HK-2 (cell line): ENCODE measurements at regions not wholly inside any gene's neighbourhood (a gene's known extent, or its start where the extent isn't known, plus 50 kb on each side); places are given as distances from the start of the nearest gene placed in this dataset.
A peak's percentile ranks its signal among the peaks of the same experiment; 100 is the strongest.
"Not testable (repeated sequence)": the region's sequence is repeated elsewhere in the genome, so short reads cannot be mapped to it uniquely, and the experiment has no call there.

Experiments
- DNase-seq: peaks from one replicate; pipeline ENCODE4 v3.0.0-alpha.2; 2018; ENCODE audit not compliant: unreplicated experiment

DNA sequence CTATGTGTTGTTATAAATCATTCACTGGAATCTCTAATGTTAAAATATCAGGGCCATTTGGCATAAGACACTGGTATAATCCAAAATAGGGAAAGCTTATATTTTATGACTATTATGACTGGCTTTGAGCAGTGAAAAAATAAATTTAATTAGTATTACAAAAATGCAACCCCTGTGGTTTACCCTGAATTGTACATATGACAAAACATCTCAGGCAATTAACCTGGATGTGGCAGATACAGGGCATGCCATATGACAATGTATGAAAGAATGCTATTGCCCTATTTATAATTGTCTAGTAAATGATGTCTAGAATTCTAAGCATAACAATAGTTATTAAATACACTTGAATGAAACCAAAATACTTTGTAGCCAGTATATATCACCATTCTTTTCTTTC, 532.5 kb upstream of the ADGRL4 start:
- no peak for DNase-seq

- DNase-seq: no peak
Measured at GRCh38 chr1:79532555-79532954, 526.0 kb upstream of the ADGRL4 start.

- no peak for DNase-seq
Measured at GRCh38 chr1:79531790-79532189, 525.3 kb upstream of the ADGRL4 start.

GRCh38 chr1:79530476-79530875, 523.9 kb upstream of the ADGRL4 start:
- DNase-seq: no peak

DNA sequence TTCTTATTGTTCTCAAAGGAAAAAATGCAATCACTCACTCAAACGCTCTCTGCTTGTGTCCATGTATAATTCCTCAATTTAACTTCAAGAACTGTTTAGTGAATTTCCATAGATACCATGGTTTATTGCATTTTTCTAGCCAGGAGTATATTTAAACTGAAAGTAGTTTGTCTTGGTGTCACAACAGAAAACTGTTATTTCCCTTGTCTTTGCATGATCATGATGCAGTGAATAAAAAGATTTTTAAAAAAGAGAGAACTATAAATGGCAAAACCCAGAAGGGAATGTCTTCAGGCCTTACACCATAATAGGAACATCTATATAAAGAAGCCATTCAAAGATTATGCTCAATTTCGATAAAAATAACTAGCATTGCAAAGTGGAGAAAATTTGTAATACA, 523.5 kb upstream of the ADGRL4 start:
- no peak for DNase-seq

GRCh38 chr1:79524126-79524525, 517.6 kb upstream of the ADGRL4 start:
- DNase-seq: no peak

DNA sequence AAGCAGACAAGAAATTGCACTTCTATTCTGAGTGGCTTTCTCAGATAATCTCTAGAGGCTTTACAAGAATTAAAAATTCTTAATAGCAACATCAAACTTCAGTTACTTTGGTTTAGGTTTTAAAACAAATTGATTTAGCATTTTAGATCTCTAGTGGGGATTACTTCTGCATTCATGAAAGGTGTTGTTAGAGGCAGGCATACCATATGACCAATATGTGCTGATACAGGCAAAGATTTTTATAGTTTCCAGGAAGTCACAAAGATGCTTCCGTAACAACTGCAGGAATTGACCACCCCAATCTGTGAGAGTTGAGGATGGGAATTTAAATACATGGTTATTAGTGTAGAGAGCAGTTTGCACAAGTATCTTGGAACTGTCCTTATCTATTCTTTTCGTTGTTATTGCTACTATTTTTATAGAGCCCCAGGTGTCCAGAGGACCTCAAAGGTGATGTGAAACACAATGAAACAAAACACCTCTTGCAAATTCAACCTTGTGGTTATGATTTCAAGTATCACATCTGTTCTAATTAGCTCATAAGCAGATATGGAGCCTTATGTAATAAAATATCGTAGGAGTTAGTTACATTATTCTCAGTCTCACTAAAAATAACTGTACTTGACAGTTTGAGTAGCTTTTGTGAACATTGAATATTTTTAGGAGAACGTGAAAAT, 512.7 kb upstream of the ADGRL4 start:
- DNase-seq: no peak

DNA sequence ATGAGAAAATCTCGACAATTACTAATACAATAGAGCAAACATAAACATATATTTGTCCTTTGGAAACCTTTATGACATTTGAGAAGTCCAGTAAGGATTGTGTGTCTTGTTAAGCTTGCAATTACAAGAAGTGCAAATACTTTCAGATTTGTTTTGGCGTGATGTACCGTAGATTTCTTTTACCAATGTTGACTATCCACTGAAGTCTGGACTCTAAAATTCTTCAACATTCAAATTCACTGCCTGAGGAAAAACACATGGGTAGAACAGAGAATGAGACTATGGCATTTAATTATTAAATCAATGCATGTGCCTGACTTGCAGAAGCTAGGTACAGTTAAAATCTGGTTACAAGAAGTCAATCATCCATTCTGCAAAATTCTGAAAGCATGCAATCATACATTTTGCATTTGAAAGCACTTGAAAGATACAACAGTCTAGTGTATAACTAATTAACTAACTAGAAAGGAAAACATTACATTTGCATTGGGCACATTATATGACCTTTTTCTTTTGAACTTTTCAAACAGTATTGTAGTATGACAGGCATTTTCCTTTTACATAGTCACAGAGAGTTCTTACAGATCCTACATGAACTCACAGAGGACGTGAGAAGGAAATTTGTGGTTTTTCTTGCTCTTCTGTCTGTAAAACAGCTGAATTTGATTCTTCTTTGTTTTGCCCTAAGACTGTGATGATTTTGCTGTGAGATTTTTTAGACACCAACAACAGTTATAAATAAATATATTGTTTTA, 511.1 kb upstream of the ADGRL4 start:
- no peak for DNase-seq

GRCh38 chr1:79507770-79508169, 501.2 kb upstream of the ADGRL4 start:
- DNase-seq: no peak

DNA sequence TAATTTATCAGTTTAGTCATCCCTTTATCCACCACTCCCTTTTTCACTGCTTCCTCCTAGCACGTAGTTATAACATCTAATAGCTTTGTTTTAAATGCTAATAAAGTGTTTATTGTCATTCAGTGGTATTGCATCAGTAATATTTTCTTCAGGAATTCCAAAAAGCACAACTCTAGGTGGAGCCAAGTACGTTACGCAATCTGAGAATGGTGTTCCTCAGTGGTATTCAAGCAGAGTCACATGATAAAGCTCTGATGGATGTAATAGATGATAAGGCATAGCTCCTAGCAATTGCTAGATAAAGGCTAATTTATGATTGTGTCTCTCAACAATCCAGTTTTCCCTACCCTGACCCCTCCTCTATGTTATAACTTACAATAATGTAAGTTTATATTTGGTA, 494.6 kb upstream of the ADGRL4 start:
- no peak for DNase-seq

DNA sequence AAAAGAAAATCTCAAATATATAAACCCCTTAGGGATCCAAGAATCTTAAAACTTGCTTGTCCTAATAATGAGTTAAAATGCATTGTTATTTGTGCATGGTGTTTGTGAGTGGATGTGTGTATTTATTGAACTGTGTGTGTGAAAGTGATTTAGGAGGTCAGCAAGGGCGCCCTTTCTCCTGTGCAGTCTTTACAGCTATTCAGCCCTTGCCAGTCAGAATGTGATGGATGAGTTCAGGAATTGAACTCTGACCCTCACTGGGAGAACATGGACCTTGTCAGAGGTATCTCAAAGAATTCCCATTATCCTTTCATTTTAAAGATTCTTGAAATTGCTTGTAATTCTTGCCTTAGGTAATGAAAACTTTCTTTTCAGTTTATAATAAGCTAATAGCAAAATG, 493.0 kb upstream of the ADGRL4 start:
- DNase-seq: no peak

DNA sequence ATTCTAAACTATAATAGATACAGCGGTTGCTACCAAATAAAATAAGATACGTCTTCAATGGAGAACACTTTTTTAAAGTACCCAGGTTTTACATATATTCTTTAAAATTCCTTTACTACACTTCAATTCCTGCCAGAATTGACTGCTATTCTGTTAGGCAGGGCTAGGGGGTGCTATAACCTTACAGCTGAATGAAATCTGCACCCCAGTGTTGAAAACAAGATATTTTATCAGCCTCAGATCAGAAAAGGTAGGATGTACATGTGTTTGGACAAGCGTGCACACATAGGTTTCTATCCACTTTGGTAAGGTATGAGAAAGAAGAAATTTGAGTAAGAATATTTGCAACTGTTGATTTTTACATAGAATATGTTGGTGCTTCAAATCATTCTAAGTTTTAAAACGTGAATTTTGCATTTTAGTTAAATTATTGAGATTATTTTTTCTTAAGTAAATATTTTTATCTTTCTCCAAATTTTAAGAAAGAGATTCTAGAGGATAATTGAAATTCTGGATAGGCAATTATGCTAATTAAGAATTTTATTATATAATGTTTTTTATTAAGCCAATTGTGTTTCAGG, 490.8 kb upstream of the ADGRL4 start:
- peak; percentile 12 for DNase-seq

DNA sequence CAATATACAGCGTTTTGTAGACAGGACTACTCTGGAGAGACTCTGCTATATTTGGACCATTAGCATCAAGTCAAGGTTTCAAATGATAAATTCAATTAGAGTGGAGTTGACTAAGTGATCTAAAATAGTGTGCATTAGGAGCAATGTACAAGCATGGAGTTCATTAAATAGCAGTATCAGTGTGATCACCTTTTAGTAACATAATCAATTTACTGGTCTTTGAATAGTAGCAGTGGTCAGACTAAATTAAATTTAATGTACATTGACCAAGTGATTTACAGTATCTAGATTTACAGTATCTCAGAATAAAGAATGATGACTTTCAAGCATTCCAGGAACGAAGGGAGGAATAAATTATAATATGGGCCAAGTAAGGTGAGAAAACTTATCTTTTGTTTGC, 489.6 kb upstream of the ADGRL4 start:
- no peak for DNase-seq

GRCh38 chr1:79493702-79494101, 487.2 kb upstream of the ADGRL4 start:
- DNase-seq: not testable (repeated sequence)

DNA sequence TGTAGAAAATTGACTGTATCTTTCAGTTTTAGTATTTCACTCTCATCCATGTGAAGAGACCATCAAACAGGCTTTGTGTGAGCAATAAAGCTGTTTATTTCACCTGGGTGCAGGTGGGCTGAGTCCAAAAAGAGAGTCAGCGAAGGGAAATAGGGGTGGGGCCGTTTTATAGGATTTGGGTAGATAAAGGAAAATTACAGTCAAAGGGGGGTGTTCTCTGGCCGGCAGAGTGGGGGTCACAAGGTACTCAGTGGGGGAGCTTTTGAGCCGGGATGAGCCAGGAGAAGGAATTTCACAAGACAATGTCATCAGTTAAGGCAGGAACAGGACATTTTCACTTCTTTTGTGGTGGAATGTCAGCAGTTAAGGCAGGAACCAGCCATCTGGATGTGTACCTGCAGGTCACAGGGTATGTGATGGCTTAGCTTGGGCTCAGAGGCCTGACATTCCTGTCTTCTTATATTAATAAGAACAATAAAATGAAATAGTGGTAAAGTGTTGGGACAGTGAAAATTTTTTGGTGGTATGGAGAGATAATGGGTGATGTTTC, 482.1 kb upstream of the ADGRL4 start:
- DNase-seq: not testable (repeated sequence)

GRCh38 chr1:79478728-79479373, 472.3 kb upstream of the ADGRL4 start:
- no peak for DNase-seq

DNA sequence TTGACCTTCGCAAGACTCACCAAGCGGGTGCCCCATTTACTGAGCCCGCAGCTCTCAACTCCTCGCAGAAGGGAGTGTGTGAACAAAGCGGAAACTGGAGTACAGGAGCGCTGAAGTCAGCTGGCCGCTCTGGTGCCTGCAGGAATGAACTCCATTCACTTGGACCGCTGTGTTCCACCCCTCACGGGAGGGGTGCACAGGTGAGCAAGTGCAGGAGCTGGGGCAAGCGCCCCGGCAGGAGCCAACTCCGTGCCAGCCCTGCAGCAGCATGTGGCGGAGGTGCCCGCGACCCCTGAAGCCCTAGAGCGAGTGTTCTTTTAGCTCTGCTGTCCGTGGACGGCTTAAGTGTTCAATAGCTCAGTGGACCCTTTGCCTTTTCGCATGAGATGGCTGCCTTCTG, 471.6 kb upstream of the ADGRL4 start:
- DNase-seq: no peak

DNA sequence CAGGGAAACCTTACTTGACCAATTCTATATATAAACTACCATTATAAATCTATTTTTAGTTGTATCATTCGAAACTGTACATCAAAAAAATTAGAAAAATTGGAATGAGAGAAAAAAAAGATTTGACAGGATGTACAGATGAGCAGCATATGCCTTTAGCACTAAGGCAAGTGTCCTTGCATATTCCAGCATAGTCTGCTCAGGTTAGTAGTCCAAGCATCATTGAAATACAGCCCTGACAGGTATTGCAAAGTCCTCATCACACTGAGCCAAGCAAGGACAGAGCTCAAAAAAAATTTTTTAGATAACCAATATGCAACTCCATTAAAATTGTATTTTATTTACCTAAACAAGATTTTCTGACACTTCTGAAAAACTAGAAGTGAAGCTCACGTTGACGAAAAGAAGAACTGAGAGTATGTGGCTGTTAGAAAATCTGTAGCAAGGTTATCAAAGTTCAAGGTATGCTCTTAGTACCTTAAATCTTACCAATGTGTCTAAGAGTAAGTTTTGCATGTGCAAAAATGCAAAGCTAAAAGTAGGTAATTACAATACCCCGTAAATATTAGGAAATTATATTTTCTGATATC, 465.6 kb upstream of the ADGRL4 start:
- DNase-seq: no peak

DNA sequence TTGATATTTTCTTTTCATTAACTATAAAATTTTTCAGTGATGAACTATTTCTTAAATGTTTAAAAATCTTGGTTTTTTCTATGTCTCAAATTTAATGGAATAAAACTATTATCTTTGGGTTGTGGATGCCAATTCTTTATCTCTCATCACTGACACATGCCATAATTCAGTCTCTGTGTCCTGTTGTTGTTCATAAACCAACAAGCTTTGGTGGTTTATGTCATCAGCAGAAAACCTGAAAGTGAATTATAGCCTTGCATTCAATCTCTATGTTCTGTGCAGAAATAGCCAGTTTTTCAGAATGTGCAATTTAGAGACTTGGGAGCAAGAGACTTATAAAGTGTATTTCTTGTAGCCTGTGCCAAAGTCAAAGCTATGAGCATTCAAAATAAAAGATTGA, 462.6 kb upstream of the ADGRL4 start:
- DNase-seq: no peak

GRCh38 chr1:79460773-79461436, 454.4 kb upstream of the ADGRL4 start:
- no peak for DNase-seq

DNA sequence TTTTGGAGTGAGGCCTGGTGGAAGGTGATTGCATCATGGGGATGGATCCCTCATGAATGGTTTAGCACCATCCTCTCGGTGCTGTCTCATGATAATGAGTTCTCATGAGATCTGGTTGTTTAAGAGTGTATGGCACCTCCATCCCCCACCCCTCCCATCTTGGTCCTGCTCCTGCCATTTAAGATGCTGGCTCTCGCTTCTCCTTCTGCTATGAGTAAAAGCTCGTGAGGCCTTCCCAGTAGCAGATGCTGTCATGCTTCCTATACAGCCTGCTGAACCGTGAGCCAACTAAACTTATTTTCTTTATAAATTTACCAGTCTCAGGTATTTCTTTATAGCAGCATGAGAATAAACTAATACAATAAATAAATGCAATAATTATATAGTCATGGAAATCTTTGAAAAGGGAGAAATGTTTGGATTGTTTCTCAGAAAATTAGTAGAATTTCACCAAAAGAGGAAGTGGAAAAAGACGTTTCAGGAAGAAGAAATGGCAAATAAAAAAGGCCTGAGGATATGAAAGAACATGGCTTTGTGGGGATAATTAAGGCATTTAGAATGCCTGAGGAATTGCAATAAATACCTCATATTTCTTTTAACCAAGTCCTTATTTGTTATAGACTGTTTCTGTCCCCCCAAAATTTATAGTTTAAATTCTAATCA, 451.2 kb upstream of the ADGRL4 start:
- DNase-seq: no peak
